ENCODE measurements at regions not wholly inside any gene's neighbourhood (a gene's known extent, or its start where the extent isn't known, plus 50 kb on each side); places are given as distances from the start of the nearest gene placed in this dataset.

- TF ChIP-seq, protein P1, sequence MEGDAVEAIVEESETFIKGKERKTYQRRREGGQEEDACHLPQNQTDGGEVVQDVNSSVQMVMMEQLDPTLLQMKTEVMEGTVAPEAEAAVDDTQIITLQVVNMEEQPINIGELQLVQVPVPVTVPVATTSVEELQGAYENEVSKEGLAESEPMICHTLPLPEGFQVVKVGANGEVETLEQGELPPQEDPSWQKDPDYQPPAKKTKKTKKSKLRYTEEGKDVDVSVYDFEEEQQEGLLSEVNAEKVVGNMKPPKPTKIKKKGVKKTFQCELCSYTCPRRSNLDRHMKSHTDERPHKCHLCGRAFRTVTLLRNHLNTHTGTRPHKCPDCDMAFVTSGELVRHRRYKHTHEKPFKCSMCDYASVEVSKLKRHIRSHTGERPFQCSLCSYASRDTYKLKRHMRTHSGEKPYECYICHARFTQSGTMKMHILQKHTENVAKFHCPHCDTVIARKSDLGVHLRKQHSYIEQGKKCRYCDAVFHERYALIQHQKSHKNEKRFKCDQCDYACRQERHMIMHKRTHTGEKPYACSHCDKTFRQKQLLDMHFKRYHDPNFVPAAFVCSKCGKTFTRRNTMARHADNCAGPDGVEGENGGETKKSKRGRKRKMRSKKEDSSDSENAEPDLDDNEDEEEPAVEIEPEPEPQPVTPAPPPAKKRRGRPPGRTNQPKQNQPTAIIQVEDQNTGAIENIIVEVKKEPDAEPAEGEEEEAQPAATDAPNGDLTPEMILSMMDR (IDR thresholded peaks at IDR 0.05), result no peak
- TF ChIP-seq POLR2AphosphoS5 (IDR thresholded peaks at IDR 0.05), result no peak
Observed at GRCh38 chr6:156562636-156563035, 214.5 kb upstream of the ARID1B start.

Data from sigmoid colon (tissue), 4 donors.